Mesendoderm (in vitro differentiated cells): ENCODE measurements at regions not wholly inside any gene's neighbourhood (a gene's known extent, or its start where the extent isn't known, plus 50 kb on each side); places are given as distances from the start of the nearest gene placed in this dataset.

Experiments
- DNase-seq: peaks from one replicate; pipeline ENCODE4 v3.0.0; 2013
- H2AK5ac ChIP-seq: 2 replicates; pipeline ENCODE4 v1.6.1; 2013; ENCODE audit warnings: low read length, inconsistent platforms
- H2BK120ac ChIP-seq: 2 replicates; pipeline ENCODE4 v1.6.1; 2013; ENCODE audit warnings: low read depth, mild to moderate bottlenecking, low read length, moderate library complexity, mixed read lengths
- H2BK15ac ChIP-seq: replicated peaks from 2 replicates; pipeline ENCODE4 v1.6.1; 2013; ENCODE audit warnings: low read depth, mild to moderate bottlenecking, moderate library complexity
- H2BK5ac ChIP-seq: 2 replicates; pipeline ENCODE4 v1.6.1; 2013; ENCODE audit warnings: low read length, inconsistent platforms
- H3K18ac ChIP-seq: 2 replicates; pipeline ENCODE4 v1.6.1; 2013; ENCODE audit warnings: mild to moderate bottlenecking, low read length, mixed read lengths
- H3K23ac ChIP-seq: one replicate; pipeline ENCODE4 v1.6.1; 2013; ENCODE audit warnings: low read length
- H3K27ac ChIP-seq: 2 replicates; pipeline ENCODE4 v1.5.1; 2013; ENCODE audit warnings: low read depth, mild to moderate bottlenecking, inconsistent platforms, low read length, moderate library complexity
- H3K27me3 ChIP-seq: 2 replicates; pipeline ENCODE4 v1.6.1; 2013; ENCODE audit warnings: low read length, control low read depth, mild to moderate bottlenecking, inconsistent platforms; ENCODE audit not compliant: insufficient read depth, poor library complexity
- H3K36me3 ChIP-seq: 2 replicates; pipeline ENCODE4 v1.6.1; 2013; ENCODE audit warnings: low read length, inconsistent platforms; ENCODE audit not compliant: control insufficient read depth, insufficient read depth
- H3K4ac ChIP-seq: one replicate; pipeline ENCODE4 v1.6.1; 2013; ENCODE audit warnings: low read depth, mild to moderate bottlenecking, low read length, moderate library complexity
- H3K4me1 ChIP-seq: 2 replicates; pipeline ENCODE4 v1.6.1; 2013; ENCODE audit warnings: low read depth, low read length, inconsistent platforms; ENCODE audit not compliant: control insufficient read depth
- H3K4me2 ChIP-seq: 2 replicates; pipeline ENCODE4 v1.6.1; 2013; ENCODE audit warnings: low read length
- H3K4me3 ChIP-seq: 2 replicates; pipeline ENCODE4 v1.5.1; 2013; ENCODE audit warnings: mild to moderate bottlenecking, low read length
- H3K56ac ChIP-seq: one replicate; pipeline ENCODE4 v1.6.1; 2013; ENCODE audit warnings: low read length
- H3K79me1 ChIP-seq: 2 replicates; pipeline ENCODE4 v1.6.1; 2013; ENCODE audit warnings: low read length, inconsistent platforms
- H3K79me2 ChIP-seq: 2 replicates; pipeline ENCODE4 v1.6.1; 2013; ENCODE audit warnings: mild to moderate bottlenecking, low read length; ENCODE audit not compliant: control insufficient read depth, insufficient read depth
- H3K9ac ChIP-seq: 2 replicates; pipeline ENCODE4 v1.6.1; 2013; ENCODE audit warnings: low read length, inconsistent platforms
- H4K5ac ChIP-seq: one replicate; pipeline ENCODE4 v1.6.1; 2013; ENCODE audit warnings: low read length
- H4K8ac ChIP-seq: one replicate; pipeline ENCODE4 v1.6.1; 2013; ENCODE audit warnings: low read depth, mild to moderate bottlenecking, control low read depth, low read length, moderate library complexity
- WGBS: extraction: QIAGEN DNeasy Blood & Tissue Kit; methylation state at CpG from one replicate; pipeline ENCODE4 v1.1.7; 2013; ENCODE audit warnings: low lambda C conversion rate, missing lambda C conversion rate; ENCODE audit not compliant: insufficient coverage; ENCODE audit errors: extremely low coverage; 5-methylcytosine and 5-hydroxymethylcytosine counted together

- Histone ChIP-seq H3K27ac (no peak overlapping the region), H3K36me3 (no peaks in the 10 kb centered on the region), H2BK15ac (no peak overlapping the region), H3K4me2 (no peak overlapping the region), H4K8ac (no peak overlapping the region), H3K23ac (no peak overlapping the region), H2AK5ac (no peak overlapping the region), H3K27me3 (no peaks in the 10 kb centered on the region), H3K79me1 (no peaks in the 10 kb centered on the region), H2BK120ac (no peak overlapping the region), H4K5ac (no peak overlapping the region), H3K9ac (no peak overlapping the region), H3K79me2 (no peaks in the 10 kb centered on the region), H2BK5ac (no peak overlapping the region), H3K18ac (no peak overlapping the region), H3K4me1 (no peaks in the 10 kb centered on the region), H3K4ac (no peak overlapping the region), H3K56ac (no peak overlapping the region), H3K4me3 (no peak overlapping the region)
- no peak for DNase-seq
- no CpG with 5 or more reads among the region's 3 CpGs for WGBS
These were observed 188.7 kb upstream of the SOX21 start for GRCh38 chr13:94901070-94901469.

DNA sequence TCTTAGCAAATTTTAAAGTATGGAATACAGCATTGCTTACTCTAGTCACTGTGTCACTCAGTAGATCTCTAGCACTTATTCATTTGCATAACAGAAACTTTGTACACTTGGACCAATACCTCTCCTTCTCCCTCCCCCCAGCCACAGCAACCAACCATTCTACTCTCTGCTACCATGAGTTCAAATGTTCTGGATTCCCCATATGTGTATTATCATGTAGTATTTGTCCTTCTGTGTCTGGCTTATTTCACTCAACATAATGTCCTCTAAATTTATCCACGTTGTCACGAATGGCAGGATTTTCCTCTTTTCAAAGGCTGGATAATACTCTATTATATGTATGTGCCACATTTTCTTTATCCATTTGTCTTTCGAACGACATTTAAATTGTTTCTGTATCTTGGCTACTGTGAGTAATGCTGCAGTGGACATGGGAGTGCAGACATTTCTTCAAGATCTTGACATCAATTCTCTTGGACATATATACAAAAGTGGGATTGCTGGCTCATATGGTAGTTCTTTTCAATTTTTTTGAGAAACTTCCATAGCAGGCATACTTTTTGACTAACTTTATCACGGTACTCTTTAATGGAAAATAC lies 184.5 kb upstream of the SOX21 start:
- Histone ChIP-seq H3K27me3 (no peaks in the 10 kb centered on the region), H3K79me2 (no peaks in the 10 kb centered on the region), H2BK15ac (no peak overlapping the region), H3K4me3 (no peak overlapping the region), H3K27ac (no peak overlapping the region), H4K8ac (no peak overlapping the region), H2AK5ac (no peak overlapping the region), H3K9ac (no peak overlapping the region), H3K56ac (no peak overlapping the region), H3K18ac (no peak overlapping the region), H3K4me1 (no peaks in the 10 kb centered on the region), H3K79me1 (no peaks in the 10 kb centered on the region), H3K36me3 (no peaks in the 10 kb centered on the region), H3K23ac (no peak overlapping the region), H2BK5ac (no peak overlapping the region), H3K4ac (no peak overlapping the region), H3K4me2 (no peak overlapping the region), H2BK120ac (no peak overlapping the region), H4K5ac (no peak overlapping the region)
- no CpG with 5 or more reads among the region's 5 CpGs for WGBS
- no peak for DNase-seq

DNA sequence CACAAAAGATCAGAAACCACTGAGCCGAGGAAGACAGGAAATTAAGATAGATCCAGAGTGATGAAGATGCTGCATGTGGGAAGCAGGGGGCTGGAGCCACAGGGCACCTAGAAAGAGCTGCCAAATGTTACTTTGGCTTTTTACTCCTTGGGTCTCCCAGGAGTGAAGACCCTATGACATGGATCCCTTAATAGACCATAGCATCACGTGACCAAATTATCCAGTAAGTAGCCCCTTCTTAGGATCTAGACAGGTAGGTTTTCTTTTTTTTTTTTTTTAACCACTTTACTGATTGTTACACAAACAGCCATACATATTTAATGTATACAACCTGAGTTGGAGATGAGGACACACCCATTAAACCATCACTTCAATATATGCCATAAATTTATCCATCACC lies 183.9 kb upstream of the SOX21 start:
- Histone ChIP-seq H4K8ac (no peak overlapping the region), H3K9ac (no peak overlapping the region), H3K4me1 (no peaks in the 10 kb centered on the region), H3K4ac (no peak overlapping the region), H3K79me2 (no peaks in the 10 kb centered on the region), H2BK120ac (no peak overlapping the region), H3K18ac (no peak overlapping the region), H3K27ac (no peak overlapping the region), H3K79me1 (no peaks in the 10 kb centered on the region), H3K36me3 (no peaks in the 10 kb centered on the region), H3K56ac (no peak overlapping the region), H3K27me3 (no peaks in the 10 kb centered on the region), H2BK15ac (no peak overlapping the region), H3K4me3 (no peak overlapping the region), H2BK5ac (no peak overlapping the region), H2AK5ac (no peak overlapping the region), H4K5ac (no peak overlapping the region), H3K4me2 (no peak overlapping the region), H3K23ac (no peak overlapping the region)
- no peak for DNase-seq
- WGBS, result no CpG with 5 or more reads among the region's 2 CpGs

GRCh38 chr13:94886191-94886590 lies 173.8 kb upstream of the SOX21 start:
- WGBS, result no CpG with 5 or more reads among the region's 2 CpGs
- H3K79me1 ChIP-seq, result no peaks in the 10 kb centered on the region
- no peak overlapping the region for H2BK120ac ChIP-seq
- no peaks in the 10 kb centered on the region for H3K79me2 ChIP-seq
- no peak overlapping the region for H2BK15ac ChIP-seq
- no peak overlapping the region for H3K56ac ChIP-seq
- no peaks in the 10 kb centered on the region for H3K36me3 ChIP-seq
- no peak overlapping the region for H3K23ac ChIP-seq
- H3K18ac ChIP-seq, result no peak overlapping the region
- no peak overlapping the region for H3K4ac ChIP-seq
- no peak overlapping the region for H3K27ac ChIP-seq
- H2AK5ac ChIP-seq, result no peak overlapping the region
- H3K27me3 ChIP-seq, result no peaks in the 10 kb centered on the region
- no peaks in the 10 kb centered on the region for H3K4me1 ChIP-seq
- H3K9ac ChIP-seq, result no peak overlapping the region
- DNase-seq, result no peak
- no peak overlapping the region for H3K4me3 ChIP-seq
- H4K5ac ChIP-seq, result no peak overlapping the region
- H2BK5ac ChIP-seq, result no peak overlapping the region
- no peak overlapping the region for H3K4me2 ChIP-seq
- H4K8ac ChIP-seq, result no peak overlapping the region

DNA sequence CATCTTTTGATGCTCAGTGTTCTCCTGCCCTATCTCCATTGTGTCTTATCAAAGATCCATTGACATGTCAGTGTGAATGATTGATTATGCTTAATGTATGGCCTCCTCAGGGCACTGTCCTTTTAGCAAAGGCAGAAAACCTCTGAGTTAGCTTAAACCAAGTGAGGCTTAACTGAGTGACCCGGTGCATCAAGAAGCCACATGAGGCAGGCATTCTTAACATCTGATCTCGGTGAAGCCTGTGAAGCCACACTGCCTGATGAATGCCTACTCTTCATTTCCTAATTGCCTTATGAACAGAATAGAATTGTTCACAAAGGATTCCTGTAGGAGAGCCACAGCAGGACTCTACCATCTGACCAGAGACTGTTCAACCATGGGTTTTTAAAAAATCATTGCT lies 168.1 kb upstream of the SOX21 start:
- no peak for DNase-seq
- H3K4me2 ChIP-seq, result no peak overlapping the region
- H2BK5ac ChIP-seq, result no peak overlapping the region
- no peak overlapping the region for H4K5ac ChIP-seq
- no peaks in the 10 kb centered on the region for H3K79me1 ChIP-seq
- H2AK5ac ChIP-seq, result no peak overlapping the region
- no peak overlapping the region for H2BK120ac ChIP-seq
- no peaks in the 10 kb centered on the region for H3K36me3 ChIP-seq
- no peak overlapping the region for H4K8ac ChIP-seq
- H3K4ac ChIP-seq, result no peak overlapping the region
- no peak overlapping the region for H3K56ac ChIP-seq
- H3K79me2 ChIP-seq, result no peaks in the 10 kb centered on the region
- no peaks in the 10 kb centered on the region for H3K4me1 ChIP-seq
- WGBS, result no CpG with 5 or more reads among the region's 2 CpGs
- no peak overlapping the region for H3K23ac ChIP-seq
- no peak overlapping the region for H3K27ac ChIP-seq
- H3K9ac ChIP-seq, result no peak overlapping the region
- no peaks in the 10 kb centered on the region for H3K27me3 ChIP-seq
- H3K4me3 ChIP-seq, result no peak overlapping the region
- H3K18ac ChIP-seq, result no peak overlapping the region
- H2BK15ac ChIP-seq, result no peak overlapping the region

- Histone ChIP-seq H2AK5ac (no peak overlapping the region), H3K4me1 (no peaks in the 10 kb centered on the region), H3K36me3 (no peaks in the 10 kb centered on the region), H3K27me3 (no peaks in the 10 kb centered on the region), H3K56ac (no peak overlapping the region), H4K8ac (no peak overlapping the region), H2BK120ac (no peak overlapping the region), H3K18ac (no peak overlapping the region), H3K9ac (no peak overlapping the region), H3K4ac (no peak overlapping the region), H3K79me2 (no peaks in the 10 kb centered on the region), H3K4me2 (no peak overlapping the region), H2BK15ac (no peak overlapping the region), H2BK5ac (no peak overlapping the region), H3K27ac (no peak overlapping the region), H3K23ac (no peak overlapping the region), H4K5ac (no peak overlapping the region), H3K79me1 (no peaks in the 10 kb centered on the region), H3K4me3 (no peak overlapping the region)
- DNase-seq, result no peak
- no CpG with 5 or more reads among the region's 7 CpGs for WGBS
These were observed 166.3 kb upstream of the SOX21 start for GRCh38 chr13:94878602-94879165.
